SU-DHL-6 (cell line): ENCODE measurements at regions not wholly inside any gene's neighbourhood (a gene's known extent, or its start where the extent isn't known, plus 50 kb on each side); places are given as distances from the start of the nearest gene placed in this dataset.

ENCODE experiments used
- H2AFZ ChIP-seq: fragments of 200-600 bp; sonication (generic); 2 replicates; pipeline ENCODE4 v1.6.1; 2014; ENCODE audit warnings: low read depth, mild to moderate bottlenecking, moderate library complexity, mixed read lengths, antibody characterized with exemption, low read length; ENCODE audit not compliant: severe bottlenecking
- H3F3A ChIP-seq: fragments of 200-600 bp; shearing (Covaris generic); 2 replicates; pipeline ENCODE4 v1.6.0; 2016; ENCODE audit warnings: antibody characterized with exemption, mild to moderate bottlenecking; ENCODE audit not compliant: insufficient read depth
- H3K27ac ChIP-seq: fragments of 200-600 bp; sonication (generic); 2 replicates; pipeline ENCODE4 v1.5.1; 2016; ENCODE audit warnings: low read depth, mild to moderate bottlenecking, low read length, moderate library complexity, mixed read lengths
- H3K27me3 ChIP-seq: fragments of 200-600 bp; sonication (generic), shearing (Covaris generic); 2 replicates; pipeline ENCODE4 v1.6.0; 2014; ENCODE audit warnings: mild to moderate bottlenecking, low read length
- H3K36me3 ChIP-seq: fragments of 200-600 bp; sonication (generic); 2 replicates; pipeline ENCODE4 v1.6.1; 2014; ENCODE audit warnings: mild to moderate bottlenecking, low read length, mixed read lengths
- H3K4me2 ChIP-seq: fragments of 300-600, 200-600 bp; shearing (Covaris generic), sonication (generic); 2 replicates; pipeline ENCODE4 v1.6.0; 2014; ENCODE audit warnings: low read length, low read depth, mild to moderate bottlenecking; ENCODE audit not compliant: poor library complexity, severe bottlenecking
- H3K4me3 ChIP-seq: fragments of 200-600 bp; sonication (generic); 2 replicates; pipeline ENCODE4 v1.5.1; 2014; ENCODE audit warnings: antibody characterized with exemption, low read length, mild to moderate bottlenecking, mixed read lengths; ENCODE audit not compliant: insufficient read depth, poor library complexity, severe bottlenecking
- H3K79me2 ChIP-seq: fragments of 200-600 bp; sonication (generic); 2 replicates; pipeline ENCODE4 v1.6.1; 2014; ENCODE audit warnings: mild to moderate bottlenecking, low read length, moderate library complexity; ENCODE audit not compliant: insufficient read depth
- H3K9ac ChIP-seq: fragments of 200-600 bp; sonication (generic); 2 replicates; pipeline ENCODE4 v1.7.0; 2014; ENCODE audit warnings: mild to moderate bottlenecking, low read length
- H3K9me2 ChIP-seq: fragments of 200-600 bp; sonication (generic); replicated peaks from 2 replicates; pipeline ENCODE4 v1.6.1; 2014; ENCODE audit warnings: low read length; ENCODE audit not compliant: insufficient read depth
- H3K9me3 ChIP-seq: fragments of 200-600 bp; sonication (generic); 2 replicates; pipeline ENCODE4 v1.6.1; 2014; ENCODE audit warnings: low read length, mixed read lengths; ENCODE audit not compliant: insufficient read depth
- H4K20me1 ChIP-seq: fragments of 200-600 bp; sonication (generic); 2 replicates; pipeline ENCODE4 v1.6.1; 2014; ENCODE audit warnings: low read depth, mild to moderate bottlenecking, antibody characterized with exemption, low read length, moderate library complexity, mixed read lengths
- EZH2phosphoT487 ChIP-seq: fragments of 200-600 bp; sonication (generic), shearing (Covaris generic); conservative IDR thresholded peaks from 2 replicates; pipeline ENCODE4 v1.6.1; 2018; ENCODE audit warnings: mild to moderate bottlenecking, antibody characterized with exemption, low read length, moderate library complexity, mixed read lengths
- TF ChIP-seq, protein P1 (sequence below): fragments of 200-600 bp; sonication (generic); IDR thresholded peaks from one replicate; pipeline ENCODE4 v1.5.1; 2017; ENCODE audit warnings: antibody characterized with exemption, mild to moderate bottlenecking, low read length, moderate library complexity; ENCODE audit not compliant: insufficient read depth, poor library complexity, severe bottlenecking

GRCh38 chr3:20516311-20516710 is 330.3 kb upstream of the SGO1 start:
- no peak overlapping the region for H3K9ac ChIP-seq
- H3K27ac ChIP-seq, result no peak overlapping the region
- TF ChIP-seq, protein P1, sequence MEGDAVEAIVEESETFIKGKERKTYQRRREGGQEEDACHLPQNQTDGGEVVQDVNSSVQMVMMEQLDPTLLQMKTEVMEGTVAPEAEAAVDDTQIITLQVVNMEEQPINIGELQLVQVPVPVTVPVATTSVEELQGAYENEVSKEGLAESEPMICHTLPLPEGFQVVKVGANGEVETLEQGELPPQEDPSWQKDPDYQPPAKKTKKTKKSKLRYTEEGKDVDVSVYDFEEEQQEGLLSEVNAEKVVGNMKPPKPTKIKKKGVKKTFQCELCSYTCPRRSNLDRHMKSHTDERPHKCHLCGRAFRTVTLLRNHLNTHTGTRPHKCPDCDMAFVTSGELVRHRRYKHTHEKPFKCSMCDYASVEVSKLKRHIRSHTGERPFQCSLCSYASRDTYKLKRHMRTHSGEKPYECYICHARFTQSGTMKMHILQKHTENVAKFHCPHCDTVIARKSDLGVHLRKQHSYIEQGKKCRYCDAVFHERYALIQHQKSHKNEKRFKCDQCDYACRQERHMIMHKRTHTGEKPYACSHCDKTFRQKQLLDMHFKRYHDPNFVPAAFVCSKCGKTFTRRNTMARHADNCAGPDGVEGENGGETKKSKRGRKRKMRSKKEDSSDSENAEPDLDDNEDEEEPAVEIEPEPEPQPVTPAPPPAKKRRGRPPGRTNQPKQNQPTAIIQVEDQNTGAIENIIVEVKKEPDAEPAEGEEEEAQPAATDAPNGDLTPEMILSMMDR, result no peak
- TF ChIP-seq EZH2phosphoT487, result no peak
- H4K20me1 ChIP-seq, result no peaks in the 10 kb centered on the region
- no peaks in the 10 kb centered on the region for H3F3A ChIP-seq
- no peak overlapping the region for H3K4me3 ChIP-seq
- no peaks in the 10 kb centered on the region for H3K79me2 ChIP-seq
- H3K4me2 ChIP-seq, result no peak overlapping the region
- H3K27me3 ChIP-seq, result no peaks in the 10 kb centered on the region
- no peaks in the 10 kb centered on the region for H3K9me2 ChIP-seq
- H2AFZ ChIP-seq, result no peak overlapping the region
- H3K9me3 ChIP-seq, result no peaks in the 10 kb centered on the region
- no peaks in the 10 kb centered on the region for H3K36me3 ChIP-seq

- no peaks in the 10 kb centered on the region for H3K9me2 ChIP-seq
- no peaks in the 10 kb centered on the region for H3K79me2 ChIP-seq
- no peaks in the 10 kb centered on the region for H3K27me3 ChIP-seq
- H3K4me3 ChIP-seq, result no peak overlapping the region
- no peaks in the 10 kb centered on the region for H3F3A ChIP-seq
- H3K9ac ChIP-seq, result no peak overlapping the region
- TF ChIP-seq, protein P1, result no peak
- no peak for TF ChIP-seq EZH2phosphoT487
- no peaks in the 10 kb centered on the region for H3K36me3 ChIP-seq
- no peak overlapping the region for H3K4me2 ChIP-seq
- H3K27ac ChIP-seq, result no peak overlapping the region
- H2AFZ ChIP-seq, result no peak overlapping the region
- no peaks in the 10 kb centered on the region for H3K9me3 ChIP-seq
- no peaks in the 10 kb centered on the region for H4K20me1 ChIP-seq
Observed at GRCh38 chr3:20515834-20516233, 329.8 kb upstream of the SGO1 start.

GRCh38 chr3:20511863-20512505 is 326.0 kb upstream of the SGO1 start:
- no peak overlapping the region for H2AFZ ChIP-seq
- H3K27ac ChIP-seq, result no peak overlapping the region
- no peak overlapping the region for H3K4me3 ChIP-seq

More at GRCh38 chr3:20511863-20512505, 326.0 kb upstream of the SGO1 start:
- Histone ChIP-seq H3K9me3 (no peaks in the 10 kb centered on the region), H3K36me3 (no peaks in the 10 kb centered on the region), H3K79me2 (no peaks in the 10 kb centered on the region), H3K9ac (no peak overlapping the region), H3K9me2 (no peaks in the 10 kb centered on the region), H4K20me1 (no peaks in the 10 kb centered on the region), H3K27me3 (no peaks in the 10 kb centered on the region), H3F3A (no peaks in the 10 kb centered on the region), H3K4me2 (no peak overlapping the region)
- TF ChIP-seq, protein P1, result peak; percentile 78
- TF ChIP-seq EZH2phosphoT487, result no peak
